Tibial artery (tissue), 4 donors: ENCODE measurements at regions not wholly inside any gene's neighbourhood (a gene's known extent, or its start where the extent isn't known, plus 50 kb on each side); places are given as distances from the start of the nearest gene placed in this dataset.

Experiments
- DNase-seq, 2 donors: peaks; one replicate each; pipeline ENCODE4 v3.0.0-alpha.2; 2019
- H3K27ac ChIP-seq, 2 donors: fragments of 200-600 bp; sonication (generic) in 1 of 2; 1 replicate in 1 of 2; 2 replicates in 1 of 2; pipeline ENCODE4 v1.5.1; 2018 to 2019; ENCODE audit warnings: mild to moderate bottlenecking in 1 of 2
- H3K27me3 ChIP-seq, 2 donors: fragments of 200-600 bp; sonication (generic) in 1 of 2; one replicate each; pipeline versions ENCODE4 v1.5.1 to v1.6.0; 2016 to 2019
- H3K36me3 ChIP-seq, 3 donors: fragments of 200-600 bp; sonication (generic) in 2 of 3; one replicate each; pipeline ENCODE4 v1.5.1; 2016 to 2019; ENCODE audit warnings: mild to moderate bottlenecking in 2 of 3
- H3K4me1 ChIP-seq, 4 donors: fragments of 200-600 bp; sonication (generic) in 2 of 4; 1 replicate in 3 of 4; 2 replicates in 1 of 4; pipeline ENCODE4 v1.5.1; 2016 to 2019
- H3K4me3 ChIP-seq, 2 donors: fragments of 200-600 bp; sonication (generic) in 1 of 2; 1 replicate in 1 of 2; 2 replicates in 1 of 2; pipeline ENCODE4 v1.5.1; 2018 to 2019; ENCODE audit warnings: mild to moderate bottlenecking in 2 of 2
- H3K9me3 ChIP-seq, 3 donors: fragments of 200-600 bp; sonication (generic) in 1 of 3; one replicate each; pipeline ENCODE4 v1.5.1; 2016 to 2019
- CTCF ChIP-seq, 2 experiments: fragments of 200-600 bp in 1 of 2; fragments of 450-650 bp in 1 of 2; IDR thresholded peaks; one replicate each; pipeline ENCODE4 v1.5.1; 2017 to 2019; ENCODE audit warnings: antibody characterized with exemption in 2 of 2, mild to moderate bottlenecking in 1 of 2, moderate library complexity in 1 of 2
- intact Hi-C: fragments of 100-400 bp; cut with DNase I; formaldehyde crosslinking; loops from one replicate; pipeline ENCODE4 v1.15.0; 2023; ENCODE audit warnings: low total_unique reads

GRCh38 chr6:139642346-139642745, 267.9 kb upstream of the CITED2 start:
- Histone ChIP-seq H3K9me3 (no peaks in the 10 kb centered on the region), H3K27me3 (no peaks in the 10 kb centered on the region), H3K4me3 (no peak overlapping the region), H3K36me3 (no peaks in the 10 kb centered on the region), H3K4me1 (peaks cover 0 to 4% (median 0%) of the 10 kb centered on the region in 4 donors), H3K27ac (no peak overlapping the region)
- intact Hi-C loops: no loop called here
- TF ChIP-seq CTCF (IDR thresholded peaks at IDR 0.05): no peak
- DNase-seq: no peak

GRCh38 chr6:139641376-139641775, 266.9 kb upstream of the CITED2 start:
- no peak for DNase-seq
- no peak for TF ChIP-seq CTCF (IDR thresholded peaks at IDR 0.05)
- Histone ChIP-seq H3K27ac (no peak overlapping the region), H3K36me3 (no peaks in the 10 kb centered on the region), H3K4me1 (peaks cover 0 to 4% (median 0%) of the 10 kb centered on the region in 4 donors), H3K27me3 (no peaks in the 10 kb centered on the region), H3K4me3 (no peak overlapping the region), H3K9me3 (no peaks in the 10 kb centered on the region)
- intact Hi-C loops: no loop called here

GRCh38 chr6:139640921-139641320, 266.5 kb upstream of the CITED2 start:
- no peaks in the 10 kb centered on the region for H3K9me3 ChIP-seq
- H3K27me3 ChIP-seq: no peaks in the 10 kb centered on the region
- peaks cover 0 to 4% (median 0%) of the 10 kb centered on the region in 4 donors for H3K4me1 ChIP-seq
- no peak for TF ChIP-seq CTCF (IDR thresholded peaks at IDR 0.05)
- H3K4me3 ChIP-seq: no peak overlapping the region
- no peak for DNase-seq
- no peak overlapping the region for H3K27ac ChIP-seq
- no peaks in the 10 kb centered on the region for H3K36me3 ChIP-seq
- intact Hi-C loops: no loop called here

DNA sequence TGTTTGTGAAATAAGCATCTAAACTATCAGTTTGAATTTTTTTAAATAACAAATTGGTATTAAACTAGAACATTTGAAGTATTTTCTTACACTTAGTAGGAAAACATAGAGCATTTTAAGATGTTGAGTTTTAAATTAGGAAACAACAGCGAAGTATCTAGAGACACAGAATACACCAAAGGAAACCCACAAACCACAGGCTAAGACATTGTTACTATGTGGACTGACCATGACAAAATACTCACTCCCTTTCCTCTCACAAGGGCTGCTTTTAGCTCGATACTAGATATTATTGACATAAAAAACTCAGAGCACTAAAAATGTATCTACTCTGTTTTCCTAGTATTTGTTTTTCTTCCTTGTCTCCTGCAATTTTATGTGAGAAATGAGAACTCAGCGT, 266.0 kb upstream of the CITED2 start:
- Histone ChIP-seq H3K27me3 (no peaks in the 10 kb centered on the region), H3K27ac (no peak overlapping the region), H3K4me3 (no peak overlapping the region), H3K9me3 (no peaks in the 10 kb centered on the region), H3K36me3 (no peaks in the 10 kb centered on the region), H3K4me1 (peaks cover 0 to 4% (median 0%) of the 10 kb centered on the region in 4 donors)
- DNase-seq: no peak
- TF ChIP-seq CTCF (IDR thresholded peaks at IDR 0.05): no peak
- intact Hi-C loops: no loop called here

DNA sequence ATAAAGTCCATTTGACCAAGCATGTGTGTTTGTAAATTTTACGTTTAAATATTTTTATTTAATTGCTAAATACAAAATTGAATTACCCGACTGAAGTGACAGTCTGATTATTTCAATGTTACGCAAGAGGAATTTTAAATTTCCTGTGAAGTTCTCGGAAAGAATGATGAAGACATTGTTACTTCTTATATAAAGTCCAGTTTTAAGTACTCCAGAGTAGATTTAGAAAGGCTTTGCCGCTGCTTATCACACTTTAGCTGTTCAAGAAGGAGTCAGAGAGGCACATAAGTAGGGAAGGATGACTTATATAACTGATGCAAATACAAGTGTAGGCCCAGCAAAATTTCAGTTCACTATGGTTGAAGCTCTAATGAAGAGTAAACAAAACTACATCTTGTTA, 265.1 kb upstream of the CITED2 start:
- no peaks in the 10 kb centered on the region for H3K27me3 ChIP-seq
- H3K4me3 ChIP-seq: no peak overlapping the region
- intact Hi-C loops: no loop called here
- no peaks in the 10 kb centered on the region for H3K36me3 ChIP-seq
- no peaks in the 10 kb centered on the region for H3K4me1 ChIP-seq
- H3K27ac ChIP-seq: no peak overlapping the region
- no peak for TF ChIP-seq CTCF (IDR thresholded peaks at IDR 0.05)
- DNase-seq: no peak
- H3K9me3 ChIP-seq: no peaks in the 10 kb centered on the region
